ENCODE measurements at regions not wholly inside any gene's neighbourhood (a gene's known extent, or its start where the extent isn't known, plus 50 kb on each side); places are given as distances from the start of the nearest gene placed in this dataset.

DNA sequence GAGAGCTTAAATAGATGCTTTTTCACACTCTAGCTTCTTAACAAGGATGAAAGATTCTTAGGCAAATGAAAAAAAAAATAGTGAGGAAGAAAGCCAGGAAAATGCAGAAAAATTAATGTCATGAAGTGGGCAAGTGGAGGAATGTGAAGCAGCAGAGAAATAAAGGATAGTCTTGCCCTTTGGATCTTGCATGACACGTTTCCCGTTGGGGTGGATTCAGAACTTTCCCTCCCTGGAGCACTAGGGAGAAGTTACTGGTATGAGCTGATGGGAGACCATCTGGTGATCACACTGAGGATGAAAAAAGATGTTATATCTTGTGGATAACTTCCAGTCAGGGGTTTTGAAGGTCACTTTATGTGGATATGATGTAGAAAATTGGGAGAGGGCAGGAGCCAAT lies 361.8 kb upstream of the ROPN1 start:
- H3K4me1 ChIP-seq (ENCODE audit: insufficient read depth, low read length, poor library complexity, severe bottlenecking): no peaks in the 10 kb centered on the region
- TF ChIP-seq EZH2phosphoT487 (IDR thresholded peaks at IDR 0.05; ENCODE audit: borderline replicate concordance): no peak
- TF ChIP-seq, protein P1, sequence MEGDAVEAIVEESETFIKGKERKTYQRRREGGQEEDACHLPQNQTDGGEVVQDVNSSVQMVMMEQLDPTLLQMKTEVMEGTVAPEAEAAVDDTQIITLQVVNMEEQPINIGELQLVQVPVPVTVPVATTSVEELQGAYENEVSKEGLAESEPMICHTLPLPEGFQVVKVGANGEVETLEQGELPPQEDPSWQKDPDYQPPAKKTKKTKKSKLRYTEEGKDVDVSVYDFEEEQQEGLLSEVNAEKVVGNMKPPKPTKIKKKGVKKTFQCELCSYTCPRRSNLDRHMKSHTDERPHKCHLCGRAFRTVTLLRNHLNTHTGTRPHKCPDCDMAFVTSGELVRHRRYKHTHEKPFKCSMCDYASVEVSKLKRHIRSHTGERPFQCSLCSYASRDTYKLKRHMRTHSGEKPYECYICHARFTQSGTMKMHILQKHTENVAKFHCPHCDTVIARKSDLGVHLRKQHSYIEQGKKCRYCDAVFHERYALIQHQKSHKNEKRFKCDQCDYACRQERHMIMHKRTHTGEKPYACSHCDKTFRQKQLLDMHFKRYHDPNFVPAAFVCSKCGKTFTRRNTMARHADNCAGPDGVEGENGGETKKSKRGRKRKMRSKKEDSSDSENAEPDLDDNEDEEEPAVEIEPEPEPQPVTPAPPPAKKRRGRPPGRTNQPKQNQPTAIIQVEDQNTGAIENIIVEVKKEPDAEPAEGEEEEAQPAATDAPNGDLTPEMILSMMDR (conservative IDR thresholded peaks at IDR 0.05; ENCODE audit: low read length): no peak
- H3K9me3 ChIP-seq (ENCODE audit: insufficient read depth, low read depth, low read length): no peaks in the 10 kb centered on the region
- H3K4me2 ChIP-seq (ENCODE audit: low read depth, low read length, poor library complexity, severe bottlenecking): no peak overlapping the region
- H3K79me2 ChIP-seq (ENCODE audit: insufficient read depth, low read length): no peaks in the 10 kb centered on the region
- H3K27me3 ChIP-seq (ENCODE audit: insufficient read depth, low read length, poor library complexity, severe bottlenecking): no peaks in the 10 kb centered on the region
- H3K4me3 ChIP-seq (ENCODE audit: low read length, poor library complexity, severe bottlenecking): no peak overlapping the region
- H3K36me3 ChIP-seq (ENCODE audit: insufficient read depth, low read length): no peaks in the 10 kb centered on the region
- H4K20me1 ChIP-seq (ENCODE audit: insufficient read depth, low read length, poor library complexity, severe bottlenecking): no peaks in the 10 kb centered on the region
- no peaks in the 10 kb centered on the region for H3K9me2 ChIP-seq (replicated peaks; ENCODE audit: low read depth, low read length)
- no peak overlapping the region for H3K9ac ChIP-seq (ENCODE audit: low read depth, low read length, poor library complexity, severe bottlenecking)
- no peaks in the 10 kb centered on the region for H3F3A ChIP-seq (ENCODE audit: low read depth)
- H2AFZ ChIP-seq (ENCODE audit: low read length): no peak overlapping the region

DNA sequence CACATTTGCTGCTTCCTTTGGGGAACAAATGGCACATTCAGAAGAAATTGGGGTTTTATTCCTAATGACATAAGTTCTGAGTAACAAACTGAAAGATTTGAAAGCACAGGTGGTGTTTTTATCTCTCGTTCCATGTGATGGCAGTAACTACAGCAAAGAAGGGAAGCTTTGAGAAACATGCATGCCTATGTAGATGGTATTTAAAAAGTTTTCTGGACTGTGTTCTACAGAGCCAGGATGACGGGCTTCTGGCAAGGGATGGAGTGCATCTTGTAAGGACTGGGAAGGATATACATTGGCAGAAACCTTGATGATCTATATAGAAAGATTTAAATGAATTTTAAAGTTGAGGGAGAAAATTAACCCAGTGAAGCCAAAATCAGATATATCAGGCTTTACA lies 362.2 kb upstream of the ROPN1 start:
- Histone ChIP-seq H3K4me2 (ENCODE audit: low read depth, low read length, poor library complexity, severe bottlenecking) (no peak overlapping the region), H3K79me2 (ENCODE audit: insufficient read depth, low read length) (no peaks in the 10 kb centered on the region), H3K9ac (ENCODE audit: low read depth, low read length, poor library complexity, severe bottlenecking) (no peak overlapping the region), H3K9me3 (ENCODE audit: insufficient read depth, low read depth, low read length) (no peaks in the 10 kb centered on the region), H3K36me3 (ENCODE audit: insufficient read depth, low read length) (no peaks in the 10 kb centered on the region), H3K27me3 (ENCODE audit: insufficient read depth, low read length, poor library complexity, severe bottlenecking) (no peaks in the 10 kb centered on the region), H3F3A (ENCODE audit: low read depth) (no peaks in the 10 kb centered on the region), H3K4me3 (ENCODE audit: low read length, poor library complexity, severe bottlenecking) (no peak overlapping the region), H4K20me1 (ENCODE audit: insufficient read depth, low read length, poor library complexity, severe bottlenecking) (no peaks in the 10 kb centered on the region), H3K4me1 (ENCODE audit: insufficient read depth, low read length, poor library complexity, severe bottlenecking) (no peaks in the 10 kb centered on the region), H2AFZ (ENCODE audit: low read length) (no peak overlapping the region), H3K9me2 (replicated peaks; ENCODE audit: low read depth, low read length) (no peaks in the 10 kb centered on the region)
- no peak for TF ChIP-seq EZH2phosphoT487 (IDR thresholded peaks at IDR 0.05; ENCODE audit: borderline replicate concordance)
- TF ChIP-seq, protein P1 (conservative IDR thresholded peaks at IDR 0.05; ENCODE audit: low read length): no peak

DNA sequence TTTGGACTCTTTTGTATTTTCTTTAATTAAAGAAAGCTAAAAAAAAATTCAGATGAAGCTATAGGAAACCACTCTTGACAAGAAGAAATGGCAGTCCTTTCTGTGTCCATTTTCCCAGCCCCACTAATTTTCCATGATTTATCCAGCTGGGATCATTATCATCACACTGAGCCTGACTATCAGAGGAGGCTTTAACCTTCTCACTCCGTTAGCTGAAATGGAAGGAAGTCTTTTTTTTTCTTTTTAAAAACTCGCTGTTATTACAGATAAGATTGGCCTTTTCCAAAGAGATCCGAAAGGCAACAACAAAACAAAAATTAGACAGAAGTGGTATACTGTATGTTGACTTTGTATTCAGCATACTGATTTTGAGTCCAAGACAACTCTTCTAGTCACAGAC lies 366.2 kb upstream of the ROPN1 start:
- Histone ChIP-seq H3K4me2 (ENCODE audit: low read depth, low read length, poor library complexity, severe bottlenecking) (no peak overlapping the region), H3K36me3 (ENCODE audit: insufficient read depth, low read length) (no peaks in the 10 kb centered on the region), H3F3A (ENCODE audit: low read depth) (no peaks in the 10 kb centered on the region), H4K20me1 (ENCODE audit: insufficient read depth, low read length, poor library complexity, severe bottlenecking) (no peaks in the 10 kb centered on the region), H3K9me2 (replicated peaks; ENCODE audit: low read depth, low read length) (no peaks in the 10 kb centered on the region), H3K4me3 (ENCODE audit: low read length, poor library complexity, severe bottlenecking) (no peak overlapping the region), H3K9ac (ENCODE audit: low read depth, low read length, poor library complexity, severe bottlenecking) (no peak overlapping the region), H3K79me2 (ENCODE audit: insufficient read depth, low read length) (no peaks in the 10 kb centered on the region), H3K9me3 (ENCODE audit: insufficient read depth, low read depth, low read length) (no peaks in the 10 kb centered on the region), H2AFZ (ENCODE audit: low read length) (no peak overlapping the region), H3K27me3 (ENCODE audit: insufficient read depth, low read length, poor library complexity, severe bottlenecking) (no peaks in the 10 kb centered on the region), H3K4me1 (ENCODE audit: insufficient read depth, low read length, poor library complexity, severe bottlenecking) (no peaks in the 10 kb centered on the region)
- TF ChIP-seq EZH2phosphoT487 (IDR thresholded peaks at IDR 0.05; ENCODE audit: borderline replicate concordance): no peak
- TF ChIP-seq, protein P1 (conservative IDR thresholded peaks at IDR 0.05; ENCODE audit: low read length): no peak

All from Loucy (cell line).